Fibroblast of gingiva (primary cell): ENCODE measurements at regions not wholly inside any gene's neighbourhood (a gene's known extent, or its start where the extent isn't known, plus 50 kb on each side); places are given as distances from the start of the nearest gene placed in this dataset.

Experiments
- DNase-seq: peaks from one replicate; pipeline ENCODE4 v3.0.0-alpha.2; 2011; ENCODE audit warnings: low read depth

DNA sequence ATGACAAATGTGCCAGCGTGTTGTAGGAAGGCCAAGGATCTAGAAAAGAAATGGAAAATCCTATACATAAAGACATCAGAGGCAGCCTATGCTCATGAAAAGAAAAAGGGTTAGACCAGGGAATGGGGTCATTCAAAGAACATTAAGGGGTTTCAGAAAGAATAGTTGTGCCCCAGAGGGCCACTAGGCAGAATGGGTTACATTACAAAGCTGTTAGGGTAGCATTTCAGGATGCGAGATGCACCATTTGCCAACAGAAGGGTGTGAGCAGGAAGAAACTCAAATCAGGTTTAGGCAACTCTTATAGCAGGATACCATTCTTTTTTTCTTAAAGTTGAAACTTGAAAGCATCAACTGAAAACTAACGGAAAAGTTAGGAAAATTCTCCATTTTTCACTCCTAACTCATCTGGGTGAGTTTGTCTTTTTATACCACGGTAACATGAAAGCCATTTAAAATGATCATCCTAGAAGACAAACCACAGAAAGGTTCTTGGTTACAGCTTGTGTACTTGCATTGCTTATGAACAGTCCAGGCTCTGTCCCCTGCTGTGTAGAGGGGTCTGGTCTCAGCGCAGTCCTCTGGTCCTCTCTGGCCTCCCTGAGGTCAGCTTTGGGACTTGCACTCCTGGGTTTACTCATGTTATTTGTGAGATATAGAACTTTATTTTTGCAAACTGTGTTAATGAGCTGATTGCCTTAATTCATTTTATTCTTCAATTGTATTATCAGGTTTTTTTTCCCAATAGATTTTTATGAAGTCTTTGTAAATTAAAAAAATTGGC, 209.1 kb downstream of the DACT1 start:
- no peak for DNase-seq

DNA sequence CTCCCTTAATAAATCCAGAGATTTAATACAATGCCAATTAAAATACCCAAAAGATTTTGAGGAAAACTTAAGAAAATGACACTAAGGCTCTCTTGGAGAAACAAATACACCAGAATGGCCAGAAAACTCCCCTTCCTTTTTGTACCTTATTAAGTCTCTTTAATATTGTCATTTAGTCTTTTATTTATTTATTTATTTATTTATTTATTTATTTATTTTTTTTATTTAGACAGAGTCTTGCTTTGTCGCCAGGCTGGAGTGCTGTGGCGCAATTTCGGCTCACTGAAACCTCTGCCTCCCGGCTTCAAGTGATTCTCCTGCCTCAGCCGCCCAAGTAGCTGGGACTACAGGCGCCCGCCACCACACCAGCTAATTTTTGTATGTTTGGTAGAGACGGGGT, 210.6 kb downstream of the DACT1 start:
- no peak for DNase-seq

DNA sequence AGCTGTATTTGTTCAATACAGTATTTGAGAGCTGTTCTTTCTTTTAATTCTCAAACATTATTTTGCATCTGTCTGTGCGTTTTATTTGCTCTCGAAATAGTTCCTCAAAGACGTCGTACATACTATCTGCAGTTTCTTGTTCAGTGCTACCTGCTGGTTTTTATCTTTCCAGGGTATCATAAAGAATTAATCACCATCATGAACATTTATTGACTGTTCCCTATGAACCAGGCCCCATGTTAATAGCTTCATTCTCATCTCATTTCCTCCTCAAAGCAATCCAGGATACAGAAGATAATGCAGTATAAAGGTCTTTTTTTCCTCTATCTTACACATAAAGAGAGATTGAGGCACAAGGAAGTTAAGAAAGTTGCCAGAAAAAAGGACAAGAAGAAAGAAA, 211.8 kb downstream of the DACT1 start:
- no peak for DNase-seq

- DNase-seq, result no peak
Measured at GRCh38 chr14:58850011-58850410, 212.2 kb downstream of the DACT1 start.

- no peak for DNase-seq
Measured at GRCh38 chr14:58861586-58861985, 223.8 kb downstream of the DACT1 start.

- DNase-seq, result no peak
Measured at GRCh38 chr14:58862416-58863160, 224.8 kb downstream of the DACT1 start.

DNA sequence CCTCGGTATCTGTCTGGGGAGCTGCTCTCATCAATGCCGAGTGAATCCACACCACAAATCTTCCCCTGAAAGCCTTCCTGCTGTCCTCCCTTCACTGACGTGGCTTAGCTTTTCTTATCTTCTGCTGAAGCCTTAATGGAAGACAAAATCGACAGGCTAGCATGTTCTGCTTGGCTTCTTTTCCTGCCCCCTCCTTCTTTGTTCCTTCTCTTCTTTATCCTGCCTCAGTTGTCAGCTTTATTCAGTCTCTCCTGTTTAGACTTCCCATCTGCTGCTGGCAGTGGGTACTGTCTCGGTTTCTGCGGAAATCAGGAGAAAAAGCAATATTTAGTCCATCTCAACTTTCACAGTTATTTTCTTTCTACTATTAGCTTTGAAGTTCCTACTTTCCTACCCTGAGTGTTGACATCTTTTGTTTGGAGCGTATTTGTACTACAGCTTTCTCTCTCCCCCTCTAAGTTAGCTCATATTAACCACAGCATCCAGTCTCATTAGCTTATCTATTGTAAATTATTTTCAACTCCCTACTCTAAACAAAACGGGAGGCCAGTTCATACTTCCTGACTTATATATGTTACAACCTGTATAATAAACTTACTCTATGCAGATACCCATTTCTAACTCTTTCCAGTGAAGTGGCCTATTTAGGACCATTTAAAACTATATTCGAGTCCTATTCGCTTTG, 226.0 kb downstream of the DACT1 start:
- no peak for DNase-seq

DNA sequence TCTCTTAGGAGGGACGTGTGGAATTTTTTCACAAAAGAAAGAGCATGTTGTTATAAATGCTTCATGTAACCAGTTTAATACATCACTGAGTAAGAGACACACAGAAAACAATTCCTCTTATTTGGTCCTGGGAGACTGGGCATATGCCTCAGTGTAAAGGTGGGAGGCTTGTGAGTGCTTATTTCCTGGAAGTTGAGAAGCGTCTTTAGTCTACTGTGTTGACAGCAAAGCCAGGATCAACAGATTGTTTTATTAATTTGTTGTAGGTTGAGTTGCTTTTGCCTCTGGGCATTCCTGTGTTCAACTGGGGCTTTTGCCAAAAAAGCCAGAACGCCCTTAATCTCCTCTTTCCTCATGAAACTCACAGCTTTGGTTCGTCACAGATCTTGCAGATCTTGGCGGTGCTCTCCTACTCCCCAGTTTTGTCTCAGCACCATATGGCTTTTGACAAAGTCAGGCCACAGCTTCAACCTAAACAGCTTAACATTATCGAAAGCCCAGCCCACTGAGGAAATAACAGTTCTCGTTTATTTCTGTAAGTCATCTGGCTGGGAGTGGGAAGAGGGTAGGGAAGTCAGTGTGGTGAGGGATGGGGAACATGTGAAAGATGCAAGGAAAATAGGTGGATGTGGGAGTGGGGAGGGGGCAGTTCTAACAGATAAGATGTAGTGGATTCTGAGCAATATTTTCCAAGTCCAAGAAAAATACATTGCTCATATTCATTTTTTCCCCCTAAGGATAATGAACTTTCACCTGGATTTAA, 227.2 kb downstream of the DACT1 start:
- DNase-seq, result peak; percentile 37

GRCh38 chr14:58865514-58866281, 227.9 kb downstream of the DACT1 start:
- peak; percentile 28 for DNase-seq

DNA sequence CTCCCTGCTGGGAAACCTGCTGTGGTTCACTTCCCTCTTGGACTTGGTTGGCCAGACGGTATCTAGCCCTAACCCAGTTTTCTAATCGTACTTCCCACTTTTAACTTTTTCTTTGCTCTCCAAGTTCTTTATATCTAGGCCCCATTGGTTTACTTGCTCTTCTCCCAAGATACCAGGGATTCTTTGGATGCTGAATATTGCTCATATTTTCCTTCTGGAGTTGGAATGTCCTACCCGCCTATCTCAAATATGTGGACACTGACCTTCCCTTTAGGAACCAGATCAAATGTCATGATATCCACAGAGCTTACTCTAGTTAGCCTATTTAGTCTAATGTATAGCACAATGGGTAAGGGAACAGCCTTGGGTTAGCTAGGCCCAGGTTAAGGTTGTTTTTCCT, 228.6 kb downstream of the DACT1 start:
- no peak for DNase-seq

- DNase-seq, result no peak
Measured at GRCh38 chr14:58870961-58871360, 233.2 kb downstream of the DACT1 start.

- DNase-seq, result no peak
Measured at GRCh38 chr14:58871573-58871972, 233.8 kb downstream of the DACT1 start.

DNA sequence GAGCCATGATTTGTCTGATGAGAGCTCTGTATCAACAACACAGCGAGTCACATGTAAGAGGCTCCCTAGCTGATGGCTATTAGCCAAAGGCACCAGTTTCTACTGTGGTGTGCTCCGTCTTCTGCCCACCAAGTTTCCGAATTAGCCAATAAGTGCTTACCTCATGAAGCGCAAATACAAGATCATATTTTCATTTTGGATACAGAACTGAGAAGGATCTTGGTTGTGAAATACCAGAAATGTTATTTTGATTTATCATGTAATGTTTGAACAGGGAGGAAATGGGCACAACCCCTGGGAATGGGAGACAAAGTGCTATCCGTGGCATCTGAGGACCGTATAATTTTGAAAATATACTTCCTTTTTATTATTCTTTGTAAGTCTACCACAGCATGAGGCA, 234.3 kb downstream of the DACT1 start:
- DNase-seq, result peak; percentile 88

- DNase-seq, result no peak
Measured at GRCh38 chr14:58873228-58873953, 235.6 kb downstream of the DACT1 start.

DNA sequence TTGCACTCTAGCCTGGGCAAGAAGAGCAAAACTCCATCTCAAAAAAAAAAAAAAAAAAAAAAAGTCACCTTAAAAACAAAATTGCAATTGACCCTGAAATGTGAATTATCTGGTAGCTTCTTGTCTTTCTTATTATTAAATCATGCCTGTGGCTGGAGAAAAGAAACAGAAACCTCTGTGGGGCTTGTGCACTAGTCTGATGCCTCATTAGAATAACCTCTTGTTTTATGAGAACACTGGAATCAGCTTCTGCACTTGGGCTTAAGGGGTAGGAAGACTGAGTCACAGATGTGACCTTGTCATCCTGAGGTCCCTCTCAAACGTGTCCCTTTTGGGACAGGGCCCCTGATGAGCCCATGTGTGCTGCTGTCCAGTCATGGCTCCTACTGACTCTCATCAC, 237.9 kb downstream of the DACT1 start:
- DNase-seq, result no peak

DNA sequence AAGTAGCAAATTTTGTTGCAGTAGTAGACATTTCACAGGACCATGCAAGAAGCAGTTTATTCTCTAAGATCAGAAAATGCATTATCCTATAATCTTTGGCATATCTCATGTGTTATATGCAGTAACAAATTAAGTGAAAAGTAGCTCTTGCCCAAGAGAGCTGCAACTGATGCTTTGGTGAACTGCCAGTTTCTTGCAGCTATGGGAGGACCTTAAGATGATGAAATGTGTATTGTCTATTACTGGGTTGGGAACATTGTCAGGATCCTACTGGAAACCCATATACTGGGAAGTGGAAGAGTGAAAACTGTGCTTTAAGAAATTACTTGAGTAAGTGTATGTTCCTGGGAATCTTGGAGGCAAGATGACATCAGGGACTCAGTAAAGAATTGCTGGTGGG, 238.8 kb downstream of the DACT1 start:
- DNase-seq, result peak; percentile 81

DNA sequence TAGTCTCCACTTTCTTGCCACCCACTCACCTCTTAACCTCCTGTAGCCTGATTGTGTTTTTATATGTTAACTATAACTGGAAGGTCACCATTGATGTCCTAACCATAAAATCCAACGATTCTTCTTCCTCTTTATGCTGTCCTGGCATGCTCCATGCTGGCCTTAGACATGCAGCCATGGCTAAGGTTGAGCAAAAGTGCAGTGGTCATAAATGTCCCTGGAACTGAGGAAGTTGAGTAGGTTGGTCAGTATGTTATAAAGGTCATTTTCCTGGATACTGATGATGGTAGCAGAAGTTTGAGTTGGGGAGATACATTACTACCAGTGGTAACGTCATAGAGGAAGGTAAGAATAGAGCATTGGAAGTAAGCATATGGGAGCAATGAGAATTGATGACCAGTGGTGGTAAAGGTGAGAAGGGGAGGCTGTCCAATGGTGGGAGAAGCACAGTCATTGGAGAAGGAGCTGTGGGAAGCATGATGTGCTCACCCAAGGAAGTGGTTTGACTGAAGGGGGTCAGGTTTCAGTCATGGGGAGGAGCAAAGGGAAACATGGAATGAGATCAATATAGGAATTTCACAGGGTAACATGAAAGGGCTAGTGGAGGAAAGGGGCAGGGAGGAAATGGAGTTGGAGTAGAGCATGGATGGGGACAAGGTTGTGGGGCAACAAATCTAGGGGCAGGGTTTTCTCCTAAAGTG, 240.8 kb downstream of the DACT1 start:
- DNase-seq, result no peak

DNA sequence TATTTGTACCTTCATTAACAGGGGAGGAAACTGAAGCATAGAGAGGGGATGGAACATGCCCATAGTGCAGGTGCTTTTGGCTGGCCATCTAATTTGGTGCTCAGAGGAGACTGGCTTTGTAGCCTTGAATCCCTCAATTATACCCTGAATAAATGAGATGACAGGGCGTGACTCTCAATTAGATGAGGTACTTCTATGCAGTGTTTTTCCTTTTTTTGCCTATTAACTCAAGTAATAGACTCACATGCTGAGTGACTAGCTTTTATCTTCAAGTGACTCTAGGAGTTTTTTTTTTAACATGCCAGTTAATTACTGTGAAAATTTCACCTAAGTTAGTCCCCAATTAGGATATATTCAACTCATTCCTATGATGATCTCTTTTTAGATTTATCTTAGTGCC, 243.7 kb downstream of the DACT1 start:
- no peak for DNase-seq

GRCh38 chr14:58882577-58883018, 244.8 kb downstream of the DACT1 start:
- peak; percentile 85 for DNase-seq

DNA sequence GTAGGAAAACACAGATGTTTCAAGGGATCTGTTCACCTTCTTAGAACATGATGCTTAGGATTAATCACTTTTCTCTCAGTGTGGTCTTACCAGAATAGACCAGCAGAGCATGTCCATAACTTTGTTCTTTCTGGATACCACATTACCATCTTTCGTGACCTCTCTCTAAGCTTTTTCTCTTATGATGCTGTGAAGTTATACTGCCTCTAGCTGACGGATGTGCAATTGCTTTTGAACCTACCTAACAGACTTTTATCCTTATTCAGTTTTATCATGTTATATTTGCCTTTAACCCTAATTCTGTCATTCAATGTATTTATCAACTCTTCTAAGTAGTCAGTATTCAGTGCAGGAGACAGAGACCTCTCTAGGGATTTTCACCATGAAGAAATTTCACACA, 246.7 kb downstream of the DACT1 start:
- DNase-seq, result no peak
